H9 (cell line): ENCODE measurements at regions not wholly inside any gene's neighbourhood (a gene's known extent, or its start where the extent isn't known, plus 50 kb on each side); places are given as distances from the start of the nearest gene placed in this dataset.
A peak's percentile ranks its signal among the peaks of the same experiment; 100 is the strongest.

ENCODE experiments used
- DNase-seq: peaks from one replicate; pipeline ENCODE4 v3.0.0-alpha.2; 2017
- H2AFZ ChIP-seq: one replicate; pipeline ENCODE4 v1.6.1; 2013; ENCODE audit warnings: mild to moderate bottlenecking, low read length, control low read depth, moderate library complexity
- H2AK5ac ChIP-seq: 2 replicates; pipeline ENCODE4 v1.6.1; 2013; ENCODE audit warnings: low read length, control low read depth, mixed read lengths; ENCODE audit not compliant: insufficient read length
- H2BK120ac ChIP-seq: one replicate; pipeline ENCODE4 v1.6.1; 2013; ENCODE audit warnings: low read depth, mild to moderate bottlenecking, low read length, control low read depth, inconsistent platforms; ENCODE audit not compliant: poor library complexity, severe bottlenecking
- H2BK12ac ChIP-seq: 2 replicates; pipeline ENCODE4 v1.6.1; 2013; ENCODE audit warnings: low read length, control low read depth, mixed read lengths, low read depth; ENCODE audit not compliant: insufficient read length
- H2BK15ac ChIP-seq: 2 replicates; pipeline ENCODE4 v1.6.1; 2013; ENCODE audit warnings: low read depth, low read length, control low read depth
- H2BK20ac ChIP-seq: one replicate; pipeline ENCODE4 v1.6.1; 2013; ENCODE audit warnings: low read depth, mild to moderate bottlenecking, low read length, control low read depth, inconsistent platforms; ENCODE audit not compliant: poor library complexity, severe bottlenecking
- H2BK5ac ChIP-seq: 2 replicates; pipeline ENCODE4 v1.6.1; 2013; ENCODE audit warnings: low read length, control low read depth, mixed read lengths; ENCODE audit not compliant: insufficient read length
- H3K14ac ChIP-seq: 2 replicates; pipeline ENCODE4 v1.6.1; 2013; ENCODE audit warnings: low read length, control low read depth; ENCODE audit not compliant: insufficient read depth
- H3K18ac ChIP-seq: 2 replicates; pipeline ENCODE4 v1.6.1; 2013; ENCODE audit warnings: low read depth, mild to moderate bottlenecking, mixed read lengths, low read length, control low read depth; ENCODE audit not compliant: insufficient read length
- H3K23ac ChIP-seq: 2 replicates; pipeline ENCODE4 v1.6.1; 2013; ENCODE audit warnings: low read length, control low read depth, mixed read lengths, low read depth; ENCODE audit not compliant: insufficient read length
- H3K23me2 ChIP-seq: 2 replicates; pipeline ENCODE4 v1.6.1; 2013; ENCODE audit warnings: low read depth, mild to moderate bottlenecking, mixed read lengths, low read length, control low read depth; ENCODE audit not compliant: insufficient read length, poor library complexity, severe bottlenecking
- H3K27ac ChIP-seq: 2 replicates; pipeline ENCODE4 v1.5.1; 2013; ENCODE audit warnings: low read length, control low read depth, mixed read lengths, low read depth; ENCODE audit not compliant: insufficient read length
- H3K27me3 ChIP-seq: 2 replicates; pipeline ENCODE4 v1.6.1; 2013; ENCODE audit warnings: low read length, control low read depth, inconsistent platforms; ENCODE audit not compliant: insufficient read depth
- H3K4ac ChIP-seq: 2 replicates; pipeline ENCODE4 v1.6.1; 2013; ENCODE audit warnings: low read depth, mild to moderate bottlenecking, control low read depth, inconsistent platforms, low read length, moderate library complexity
- H3K4me1 ChIP-seq: 2 replicates; pipeline ENCODE4 v1.6.1; 2013; ENCODE audit warnings: low read length, control low read depth, inconsistent platforms; ENCODE audit not compliant: insufficient read depth
- H3K4me2 ChIP-seq: 2 replicates; pipeline ENCODE4 v1.6.1; 2013; ENCODE audit warnings: low read length, control low read depth, mixed read lengths; ENCODE audit not compliant: insufficient read length, insufficient read depth
- H3K56ac ChIP-seq: 2 replicates; pipeline ENCODE4 v1.6.1; 2013; ENCODE audit warnings: low read depth, mild to moderate bottlenecking, mixed read lengths, low read length, control low read depth; ENCODE audit not compliant: insufficient read length
- H3K79me1 ChIP-seq: 2 replicates; pipeline ENCODE4 v1.6.1; 2013; ENCODE audit warnings: low read depth, mild to moderate bottlenecking, moderate library complexity, low read length, control low read depth, inconsistent platforms; ENCODE audit not compliant: insufficient read depth, poor library complexity, severe bottlenecking
- H3K79me2 ChIP-seq: 2 replicates; pipeline ENCODE4 v1.6.1; 2013; ENCODE audit warnings: low read length, control low read depth, inconsistent platforms; ENCODE audit not compliant: insufficient read depth
- H3K9ac ChIP-seq: 2 replicates; pipeline ENCODE4 v1.6.1; 2013; ENCODE audit warnings: low read length, control low read depth, mixed read lengths; ENCODE audit not compliant: insufficient read length; ENCODE audit errors: extremely low read depth
- H3K9me3 ChIP-seq: one replicate; pipeline ENCODE4 v1.6.1; 2013; ENCODE audit warnings: low read depth, low read length, inconsistent platforms; ENCODE audit not compliant: control insufficient read depth
- H3T11ph ChIP-seq: one replicate; pipeline ENCODE4 v1.6.1; 2013; ENCODE audit warnings: mild to moderate bottlenecking, low read length, control low read depth, inconsistent platforms
- H4K20me1 ChIP-seq: one replicate; pipeline ENCODE4 v1.6.1; 2013; ENCODE audit not compliant: control insufficient read depth, insufficient read length, insufficient read depth
- H4K5ac ChIP-seq: 2 replicates; pipeline ENCODE4 v1.6.1; 2013; ENCODE audit warnings: low read depth, mild to moderate bottlenecking, mixed read lengths, low read length, control low read depth; ENCODE audit not compliant: insufficient read length
- H4K8ac ChIP-seq: replicated peaks from 2 replicates; pipeline ENCODE4 v1.6.1; 2013; ENCODE audit warnings: low read length, control low read depth, mixed read lengths, low read depth; ENCODE audit not compliant: insufficient read length
- H4K91ac ChIP-seq: 2 replicates; pipeline ENCODE4 v1.6.1; 2013; ENCODE audit warnings: low read depth, mild to moderate bottlenecking, moderate library complexity, mixed read lengths, low read length, control low read depth; ENCODE audit not compliant: insufficient read length
- H3K27ac Mint-ChIP-seq, 3 experiments: 2 replicates in 2 of 3; 3 replicates in 1 of 3; pipeline ENCODE4 v1.8.0; 2020 to 2021; ENCODE audit warnings: mixed read lengths in 3 of 3, mild to moderate bottlenecking in 1 of 3, moderate library complexity in 1 of 3
- H3K27me3 Mint-ChIP-seq: 2 replicates; pipeline ENCODE4 v1.8.0; 2021; ENCODE audit warnings: low read depth, mild to moderate bottlenecking, moderate library complexity, mixed read lengths
- H3K36me3 Mint-ChIP-seq, 3 experiments: 2 replicates in 2 of 3; 3 replicates in 1 of 3; pipeline ENCODE4 v1.8.0; 2020 to 2021; ENCODE audit warnings: low read depth in 3 of 3, mixed read lengths in 3 of 3; ENCODE audit not compliant: insufficient read depth in 1 of 3
- H3K4me1 Mint-ChIP-seq, 2 experiments: 2 replicates each; pipeline ENCODE4 v1.8.0; 2020; ENCODE audit warnings: mixed read lengths in 2 of 2
- H3K4me3 Mint-ChIP-seq, 2 experiments: 2 replicates in 1 of 2; 3 replicates in 1 of 2; pipeline ENCODE4 v1.8.0; 2020 to 2021; ENCODE audit warnings: mild to moderate bottlenecking in 2 of 2, mixed read lengths in 2 of 2, moderate library complexity in 1 of 2
- H3K9me3 Mint-ChIP-seq, 2 experiments: 2 replicates in 1 of 2; 3 replicates in 1 of 2; pipeline ENCODE4 v1.8.0; 2020; ENCODE audit warnings: mild to moderate bottlenecking in 2 of 2, mixed read lengths in 2 of 2, moderate library complexity in 1 of 2
- WGBS: extraction: QIAGEN DNeasy Blood & Tissue Kit; methylation state at CpG from one replicate; pipeline ENCODE4 v1.1.7; 2013; ENCODE audit warnings: missing lambda C conversion rate, low lambda C conversion rate, mixed read lengths; ENCODE audit not compliant: insufficient read length; ENCODE audit errors: extremely low coverage; 5-methylcytosine and 5-hydroxymethylcytosine counted together
- TF ChIP-seq, protein P1 (sequence below): fragments of 200-600 bp; sonication (generic); conservative IDR thresholded peaks from 3 replicates; pipeline ENCODE4 v1.8.0; 2021; ENCODE audit warnings: antibody characterized with exemption, mild to moderate bottlenecking

- Histone ChIP-seq H3K4ac (no peak overlapping the region), H2BK12ac (no peak overlapping the region), H4K5ac (no peak overlapping the region), H3K9ac (no peak overlapping the region), H4K20me1 (no peaks in the 10 kb centered on the region), H3K56ac (no peak overlapping the region), H4K8ac (no peak overlapping the region), H2AK5ac (no peak overlapping the region), H2BK5ac (no peak overlapping the region), H3K27ac (no peak overlapping the region), H3T11ph (no peak overlapping the region), H2AFZ (no peak overlapping the region), H3K4me1 (peaks cover 8% of the 10 kb centered on the region), H3K23me2 (no peaks in the 10 kb centered on the region), H3K79me1 (no peaks in the 10 kb centered on the region), H3K23ac (no peak overlapping the region), H3K9me3 (no peaks in the 10 kb centered on the region), H2BK15ac (no peak overlapping the region), H3K4me2 (no peak overlapping the region), H3K79me2 (no peaks in the 10 kb centered on the region), H4K91ac (no peak overlapping the region), H3K27me3 (no peaks in the 10 kb centered on the region), H3K14ac (no peak overlapping the region), H2BK20ac (no peak overlapping the region), H2BK120ac (no peak overlapping the region), H3K18ac (no peak overlapping the region)
- Mint-ChIP-seq H3K36me3 (peaks cover 0 to 2% (median 0%) of the 10 kb centered on the region in 3 experiments; a peak in 3 of 7 replicates), H3K9me3 (no peaks in the 10 kb centered on the region), H3K4me1 (peaks cover 24 to 30% of the 10 kb centered on the region in 2 experiments), H3K27me3 (no peaks in the 10 kb centered on the region; the same call in 1 of the 2 replicates), H3K27ac (peak overlapping the region in 1 of 3 experiments; percentile 39; a peak in 1 of 7 replicates), H3K4me3 (no peak overlapping the region)
- TF ChIP-seq, protein P1, sequence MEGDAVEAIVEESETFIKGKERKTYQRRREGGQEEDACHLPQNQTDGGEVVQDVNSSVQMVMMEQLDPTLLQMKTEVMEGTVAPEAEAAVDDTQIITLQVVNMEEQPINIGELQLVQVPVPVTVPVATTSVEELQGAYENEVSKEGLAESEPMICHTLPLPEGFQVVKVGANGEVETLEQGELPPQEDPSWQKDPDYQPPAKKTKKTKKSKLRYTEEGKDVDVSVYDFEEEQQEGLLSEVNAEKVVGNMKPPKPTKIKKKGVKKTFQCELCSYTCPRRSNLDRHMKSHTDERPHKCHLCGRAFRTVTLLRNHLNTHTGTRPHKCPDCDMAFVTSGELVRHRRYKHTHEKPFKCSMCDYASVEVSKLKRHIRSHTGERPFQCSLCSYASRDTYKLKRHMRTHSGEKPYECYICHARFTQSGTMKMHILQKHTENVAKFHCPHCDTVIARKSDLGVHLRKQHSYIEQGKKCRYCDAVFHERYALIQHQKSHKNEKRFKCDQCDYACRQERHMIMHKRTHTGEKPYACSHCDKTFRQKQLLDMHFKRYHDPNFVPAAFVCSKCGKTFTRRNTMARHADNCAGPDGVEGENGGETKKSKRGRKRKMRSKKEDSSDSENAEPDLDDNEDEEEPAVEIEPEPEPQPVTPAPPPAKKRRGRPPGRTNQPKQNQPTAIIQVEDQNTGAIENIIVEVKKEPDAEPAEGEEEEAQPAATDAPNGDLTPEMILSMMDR, result no peak
- WGBS, result no CpG with 5 or more reads among the region's 3 CpGs
- no peak for DNase-seq
Observed at GRCh38 chr2:120915670-120916069, 180.0 kb downstream of the GLI2 start.
